Astrocyte of the hippocampus (primary cell): ENCODE measurements at regions not wholly inside any gene's neighbourhood (a gene's known extent, or its start where the extent isn't known, plus 50 kb on each side); places are given as distances from the start of the nearest gene placed in this dataset.
"Not testable (repeated sequence)": the region's sequence is repeated elsewhere in the genome, so short reads cannot be mapped to it uniquely, and the experiment has no call there.

ENCODE experiments used
- DNase-seq: peaks from one replicate; pipeline ENCODE4 v3.0.0; 2011; ENCODE audit warnings: low read depth, low spot score

DNA sequence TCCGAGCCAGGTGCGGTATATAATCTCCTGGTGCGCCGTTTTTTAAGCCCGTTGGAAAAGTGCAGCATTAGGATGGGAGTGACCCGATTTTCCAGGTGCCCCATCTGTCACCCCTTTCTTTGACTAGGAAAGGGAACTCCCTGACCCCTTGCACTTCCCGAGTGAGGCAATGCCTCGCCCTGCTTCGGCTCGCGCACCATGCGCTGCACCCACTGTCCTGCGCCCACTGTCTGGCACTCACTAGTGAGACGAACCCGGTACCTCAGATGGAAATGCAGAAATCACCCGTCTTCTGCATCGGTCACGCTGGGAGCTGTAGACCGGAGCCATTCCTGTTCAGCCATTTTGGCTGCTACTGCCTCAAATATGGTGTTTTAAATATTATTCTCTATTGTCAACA is 198.0 kb downstream of the MEIS1 start:
- not testable (repeated sequence) for DNase-seq

DNA sequence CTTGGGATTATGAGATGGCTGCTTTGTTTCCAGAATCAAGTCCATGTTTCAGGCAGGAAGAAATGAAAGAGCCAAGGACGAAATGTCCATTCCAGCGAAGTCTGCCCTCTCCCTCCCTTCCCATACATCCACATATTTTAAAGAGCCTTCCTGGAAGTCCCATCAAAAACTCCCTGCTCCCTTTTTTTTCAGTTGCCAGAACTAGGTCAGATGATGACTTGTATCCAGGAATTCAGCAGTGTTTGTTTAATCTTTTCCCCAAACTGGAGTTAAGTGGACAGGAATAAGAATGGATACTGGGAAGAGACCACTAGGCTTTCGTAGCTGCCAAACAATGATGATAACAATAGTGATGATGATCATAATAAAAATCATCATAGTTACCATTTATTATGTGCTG is 198.7 kb downstream of the MEIS1 start:
- DNase-seq: no peak

DNA sequence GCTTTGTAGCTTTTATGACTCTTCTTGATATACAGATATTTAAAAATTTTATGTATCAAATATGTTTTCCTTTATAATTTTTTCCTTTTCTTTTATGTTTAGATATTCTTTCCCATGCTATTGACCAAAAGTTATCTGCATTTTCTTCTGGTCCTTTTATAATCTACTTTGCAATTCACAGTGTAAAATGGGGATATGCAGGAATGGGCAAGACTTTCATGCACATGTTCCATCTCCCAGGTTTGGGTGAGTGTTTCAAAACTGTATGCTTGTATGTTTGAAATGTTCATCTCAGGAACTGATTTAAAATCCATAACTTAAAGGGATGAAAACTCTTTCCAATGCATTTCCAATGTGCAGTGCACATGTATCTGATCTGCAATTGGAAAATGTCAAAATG is 199.9 kb downstream of the MEIS1 start:
- no peak for DNase-seq

DNA sequence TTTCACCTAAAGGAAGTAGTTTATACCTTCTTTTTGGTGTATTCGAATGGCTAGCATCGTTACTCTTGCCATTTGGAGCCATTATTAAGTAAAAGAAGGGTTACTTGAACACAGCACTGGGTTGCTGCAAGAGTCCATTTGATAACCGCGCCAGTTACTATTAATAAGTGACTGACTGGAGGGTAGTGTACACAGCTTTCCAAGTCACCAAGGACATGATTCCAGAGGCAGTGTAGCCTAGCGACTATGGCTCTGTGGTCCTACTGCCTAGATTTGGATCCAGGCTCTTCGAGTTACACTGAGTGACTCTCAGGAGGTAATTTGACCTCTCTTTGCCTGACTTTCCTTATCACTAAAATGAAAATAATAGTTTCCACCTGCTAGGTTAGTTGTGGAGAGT is 206.8 kb downstream of the MEIS1 start:
- DNase-seq: no peak

DNA sequence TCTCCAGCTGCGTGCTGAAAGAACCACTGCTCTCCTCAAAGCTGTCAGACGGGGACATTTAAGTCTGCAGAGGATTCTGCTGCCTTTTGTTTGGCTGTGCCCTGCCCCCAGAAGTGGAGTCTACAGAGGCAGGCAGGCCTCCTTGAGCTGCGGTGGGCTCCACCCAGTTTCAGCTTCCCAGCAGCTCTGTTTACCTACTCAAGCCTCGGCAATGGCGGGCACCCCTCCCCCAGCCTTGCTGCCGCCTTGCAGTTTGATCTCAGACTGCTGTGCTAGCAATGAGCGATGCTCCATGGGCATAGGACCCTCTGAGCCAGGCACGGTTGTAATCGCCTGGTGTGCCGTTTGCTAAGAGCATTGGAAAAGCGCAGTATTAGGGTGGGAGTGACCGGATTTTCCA is 213.2 kb downstream of the MEIS1 start:
- DNase-seq: not testable (repeated sequence)

DNA sequence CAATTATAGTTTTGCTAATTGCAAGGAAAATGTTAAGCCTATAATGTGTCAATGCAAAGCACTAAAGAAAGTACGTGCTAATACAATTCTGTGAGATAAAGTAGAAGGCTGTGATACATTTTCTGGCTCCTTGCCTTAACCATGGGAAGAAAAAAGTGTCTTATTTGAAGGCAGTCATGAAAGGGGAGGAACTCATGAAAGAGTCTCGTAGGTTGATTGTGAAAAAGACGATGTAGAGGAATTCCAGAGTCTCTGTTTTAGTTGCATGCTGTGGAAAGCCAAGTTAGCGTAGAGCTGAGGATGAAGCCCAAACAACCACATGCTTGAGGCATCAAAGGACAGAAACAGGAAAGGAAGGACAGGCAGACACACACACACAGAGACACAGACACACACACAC is 214.1 kb downstream of the MEIS1 start:
- DNase-seq: no peak

DNA sequence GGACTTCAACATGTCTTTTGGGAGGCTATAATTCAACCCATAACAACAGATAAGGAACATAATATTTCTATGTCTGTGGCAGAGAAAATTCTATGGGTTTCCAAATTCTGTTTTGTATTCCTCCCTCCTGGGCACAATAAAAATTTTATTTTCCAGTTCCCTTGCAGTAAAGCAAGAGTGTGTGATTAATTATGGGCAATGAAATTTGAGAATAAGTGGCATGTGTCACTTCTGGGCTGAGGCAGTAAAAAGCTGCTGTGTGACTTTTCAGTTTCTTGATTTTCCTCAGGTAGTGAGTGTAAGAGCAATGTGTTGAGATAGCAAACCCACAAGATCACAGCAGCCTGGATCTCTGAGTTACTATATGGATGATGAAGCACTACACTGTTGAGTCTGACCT is 216.4 kb downstream of the MEIS1 start:
- DNase-seq: no peak

DNA sequence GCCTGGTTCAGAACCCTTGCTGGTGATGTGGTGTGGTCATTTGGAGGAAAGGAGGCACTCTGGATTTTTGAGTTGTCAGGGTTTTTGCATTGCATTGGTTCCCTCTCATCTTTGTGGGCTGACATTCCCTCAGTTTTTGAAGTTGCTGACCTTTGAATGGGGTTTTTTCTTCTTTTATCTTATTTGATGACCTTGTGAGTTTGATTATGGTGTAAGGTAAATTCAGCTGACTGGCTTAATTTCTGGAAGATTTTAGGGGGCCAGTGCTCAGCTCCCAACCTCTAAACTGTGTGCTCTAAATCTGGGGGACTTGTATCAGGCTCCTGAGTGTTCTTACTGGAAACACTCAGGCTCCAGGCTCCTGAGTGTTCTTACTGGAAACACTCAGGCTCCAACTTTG is 225.9 kb downstream of the MEIS1 start:
- DNase-seq: no peak

DNA sequence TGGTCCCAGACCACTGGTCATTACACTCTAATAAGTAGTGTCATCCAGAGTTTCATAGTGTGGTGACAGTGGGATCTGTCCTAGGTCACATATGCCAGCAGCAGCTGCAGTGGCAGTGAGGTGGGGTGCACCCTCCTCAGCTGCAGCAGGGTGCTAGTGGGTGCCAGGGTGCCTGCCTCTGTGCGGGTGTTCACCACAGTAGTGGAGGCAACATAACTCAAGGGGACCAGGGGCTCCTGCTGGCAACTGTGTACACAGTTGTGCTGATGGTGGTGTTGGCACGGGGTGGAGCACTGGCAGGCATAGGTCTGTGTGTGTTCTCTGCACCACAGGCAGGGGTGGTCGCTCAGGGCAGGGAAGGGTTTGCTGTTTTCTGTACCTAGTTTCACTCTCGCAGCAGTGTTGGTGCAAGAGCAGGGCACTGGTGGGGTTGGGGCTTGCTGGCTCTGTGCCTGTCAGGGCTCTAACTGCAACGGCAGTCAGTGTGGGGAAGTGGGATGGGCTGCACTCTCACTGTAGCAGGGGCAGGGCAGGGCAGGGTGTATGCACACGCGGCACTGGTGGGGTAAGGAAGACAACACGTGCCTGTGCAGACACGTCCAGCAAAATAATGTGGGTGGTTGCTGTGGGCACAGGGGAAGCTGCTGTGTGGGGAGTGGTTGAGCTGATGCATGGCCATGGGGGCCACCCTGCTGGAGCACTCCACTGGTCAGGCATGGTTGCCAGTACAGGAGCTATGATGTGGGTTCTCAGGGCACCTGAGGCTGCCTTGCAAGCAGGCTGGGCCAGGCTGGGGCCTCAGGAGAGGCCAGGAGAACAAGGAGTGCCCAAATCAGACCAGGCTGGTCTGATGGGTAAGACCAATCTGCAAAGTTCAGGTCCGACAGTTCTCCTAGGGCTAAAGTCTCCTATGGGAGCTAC is 226.6 kb downstream of the MEIS1 start:
- DNase-seq: no peak

DNA sequence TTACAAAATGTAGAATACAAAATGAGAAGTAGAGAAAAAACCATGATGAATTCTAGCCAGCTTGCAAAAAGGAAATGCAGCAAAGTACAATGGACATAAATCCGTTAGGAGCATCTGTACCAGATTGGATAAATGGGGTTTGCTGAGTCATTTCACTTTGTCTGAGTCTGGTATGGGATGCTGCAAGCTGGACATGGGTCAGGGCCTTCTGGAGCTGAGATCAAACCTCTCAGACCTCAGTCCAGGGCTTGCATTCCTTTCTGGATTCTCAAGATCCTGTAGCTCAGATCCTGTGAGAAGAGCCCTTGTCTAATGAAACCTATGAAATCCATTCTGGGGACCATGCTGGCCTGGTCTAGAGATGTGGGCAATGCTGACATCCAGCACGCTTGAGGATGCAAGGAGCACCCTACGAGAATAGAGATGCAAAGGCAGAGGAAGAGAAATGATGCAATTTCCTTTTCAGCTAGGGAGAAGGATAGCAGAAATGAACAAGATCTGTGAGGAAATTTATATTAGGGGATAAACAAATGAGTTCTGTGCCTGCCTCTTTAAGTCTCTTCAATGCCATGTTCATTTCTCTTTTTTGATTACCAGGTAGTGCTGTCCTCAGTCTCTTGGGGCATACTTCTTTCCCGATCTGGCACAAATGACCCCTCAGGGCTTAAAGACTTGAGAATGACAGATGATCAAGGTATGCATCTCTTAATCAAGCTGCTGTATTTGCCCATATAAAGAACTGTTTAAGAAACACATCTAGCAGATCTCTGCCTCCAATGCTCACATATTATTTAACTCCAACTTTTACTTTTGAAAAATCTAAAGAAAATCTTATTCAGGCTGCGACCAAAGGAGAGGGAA is 230.4 kb downstream of the MEIS1 start:
- DNase-seq: no peak

DNA sequence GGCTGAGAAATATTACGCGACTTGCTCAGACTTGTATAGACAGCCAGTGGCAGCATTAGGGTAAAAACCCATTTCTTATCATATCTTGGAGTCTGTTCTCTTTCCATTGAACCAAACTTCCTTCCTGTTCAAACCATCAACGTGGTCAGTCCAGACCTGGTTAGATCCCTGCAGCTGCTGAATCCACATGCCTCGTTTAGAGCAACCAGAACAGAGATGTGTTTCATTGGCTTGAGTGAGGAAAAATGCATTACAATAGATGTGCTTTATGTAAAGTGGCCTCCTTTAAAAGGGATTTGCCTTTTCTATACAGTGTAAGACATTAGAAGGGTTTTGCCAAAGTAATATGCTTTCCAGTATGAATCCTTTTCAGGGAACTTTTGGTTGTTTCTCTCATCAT is 232.4 kb downstream of the MEIS1 start:
- no peak for DNase-seq

DNA sequence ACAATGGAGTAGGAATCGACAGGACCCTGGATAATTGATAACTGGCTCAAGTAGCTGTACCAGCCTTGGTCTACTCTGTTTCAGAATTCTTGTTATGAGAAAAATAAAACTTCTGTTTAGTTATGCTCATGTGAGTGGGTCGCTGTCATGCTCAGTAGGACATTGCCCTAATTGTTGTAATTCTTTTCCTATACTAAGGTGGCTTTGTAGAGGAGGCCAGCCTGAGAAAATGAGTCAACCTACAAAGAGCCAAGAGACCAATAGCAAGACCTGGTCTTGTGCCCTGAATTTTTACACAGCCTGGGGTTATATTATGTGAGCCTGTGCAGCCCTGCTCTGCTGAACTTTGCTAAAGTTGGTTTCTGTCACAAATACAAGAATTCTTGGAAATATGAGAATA is 238.4 kb downstream of the MEIS1 start:
- no peak for DNase-seq

DNA sequence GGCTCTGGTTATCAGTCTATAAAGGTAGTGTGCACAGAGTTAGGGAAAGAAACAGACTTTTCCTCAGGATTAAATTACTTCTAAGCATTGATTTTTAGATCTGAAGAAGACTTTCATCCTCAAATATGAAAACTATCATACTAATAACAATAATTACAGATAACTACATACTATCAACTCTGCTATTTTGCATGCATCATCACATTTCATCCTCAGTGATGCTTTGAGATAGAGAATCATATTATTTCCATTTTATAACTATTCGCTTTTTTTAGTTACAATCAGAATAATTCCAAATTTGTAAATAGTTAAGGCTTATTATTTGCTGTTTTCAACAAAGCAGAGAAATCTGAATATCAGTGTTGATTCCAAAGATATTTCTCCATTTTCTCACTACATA is 239.2 kb downstream of the MEIS1 start:
- DNase-seq: no peak

DNA sequence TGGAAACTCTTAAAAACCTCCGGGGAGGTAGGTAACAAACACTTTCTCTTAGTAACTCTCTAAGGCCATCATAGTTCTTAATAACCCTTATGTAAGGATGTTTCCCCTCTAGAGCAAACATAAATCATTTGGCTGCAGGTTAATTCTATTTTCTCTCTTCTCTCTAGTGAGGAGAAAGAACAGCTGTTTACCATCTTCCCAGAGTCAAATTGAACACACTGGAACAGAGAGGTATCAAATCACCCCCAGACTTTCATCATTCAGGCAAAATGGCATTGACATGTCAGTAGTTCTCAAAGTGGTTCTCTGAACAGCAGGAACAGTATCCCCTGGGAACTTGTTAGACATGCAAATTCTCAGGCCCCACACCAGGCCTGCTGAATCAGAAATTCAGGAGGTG is 240.7 kb downstream of the MEIS1 start:
- no peak for DNase-seq

DNA sequence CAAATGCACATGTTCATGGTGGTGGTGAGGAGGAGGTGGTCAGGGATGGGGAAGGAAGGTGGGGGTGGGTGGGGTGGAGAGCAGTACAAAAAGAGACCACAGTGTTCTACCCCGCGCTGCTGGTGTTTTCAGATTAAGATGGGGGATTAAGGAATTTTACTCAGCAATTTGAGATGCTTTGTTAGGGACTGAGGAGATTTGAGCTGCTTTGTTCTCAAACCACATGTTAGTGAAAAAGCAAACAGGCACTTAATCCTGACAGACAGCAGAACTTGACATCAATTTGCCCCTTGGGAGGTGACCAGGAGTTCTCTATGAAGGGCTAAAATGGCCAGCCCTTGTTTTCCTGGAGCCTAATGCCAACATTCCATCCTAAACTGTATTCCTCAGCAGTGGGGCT is 244.5 kb downstream of the MEIS1 start:
- DNase-seq: no peak

DNA sequence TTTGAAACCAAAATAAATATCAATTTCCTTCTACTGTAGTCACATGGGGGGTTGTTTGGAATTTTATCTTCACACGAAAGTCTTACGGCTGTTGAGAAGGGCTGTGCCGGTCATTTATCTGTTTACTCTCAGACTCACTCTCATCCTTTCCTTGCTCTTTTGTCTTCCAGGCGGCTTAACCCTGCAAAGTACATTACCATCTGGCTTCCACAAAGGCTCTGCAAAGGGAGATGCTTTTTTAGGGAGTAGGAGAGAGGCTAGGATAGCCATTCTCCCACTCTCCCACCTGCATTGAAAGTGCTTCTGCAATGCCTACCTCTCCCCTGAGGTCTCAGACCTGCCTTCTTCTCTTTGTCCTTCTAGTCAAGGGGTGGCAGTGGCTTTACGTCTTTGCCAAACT is 247.6 kb downstream of the MEIS1 start:
- DNase-seq: no peak

DNA sequence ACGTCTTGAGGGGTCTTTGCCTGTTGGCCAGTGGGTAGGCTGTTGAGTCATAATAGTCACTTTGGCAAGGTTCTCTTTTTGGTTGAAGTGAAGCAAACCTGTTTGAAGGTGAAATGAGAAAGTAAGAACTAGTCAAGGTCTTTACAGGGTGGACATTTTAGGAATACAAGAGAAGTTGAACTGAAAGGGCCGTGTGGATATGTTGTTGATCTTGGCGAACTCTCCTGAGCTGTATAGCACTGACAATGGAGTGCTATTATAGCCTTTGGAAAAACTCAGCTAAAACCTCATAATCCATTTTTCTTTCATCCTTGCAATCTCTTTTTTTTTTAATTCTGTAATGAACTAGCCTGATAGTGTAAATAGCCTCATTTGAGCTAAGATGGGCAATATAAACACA is 248.1 kb downstream of the MEIS1 start:
- no peak for DNase-seq

DNA sequence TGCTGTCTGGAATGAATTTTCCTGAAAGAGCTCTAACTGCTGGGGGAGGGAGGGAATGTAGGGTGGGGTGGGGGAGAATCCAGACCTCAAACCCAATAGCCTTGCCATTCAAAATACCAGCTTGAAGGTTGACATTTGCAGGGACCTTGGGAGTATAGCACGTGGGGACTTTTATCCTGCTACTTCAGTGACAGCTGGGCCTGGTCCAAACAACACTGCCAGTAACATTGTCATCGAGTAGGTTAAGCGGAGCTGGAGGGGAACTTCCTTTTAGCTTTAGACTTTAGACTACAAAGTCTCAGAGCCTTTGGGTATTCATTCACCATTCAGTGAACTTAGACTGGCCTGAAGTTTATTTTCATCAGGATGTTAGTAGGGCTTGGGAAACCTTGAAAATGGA is 248.7 kb downstream of the MEIS1 start:
- no peak for DNase-seq

DNA sequence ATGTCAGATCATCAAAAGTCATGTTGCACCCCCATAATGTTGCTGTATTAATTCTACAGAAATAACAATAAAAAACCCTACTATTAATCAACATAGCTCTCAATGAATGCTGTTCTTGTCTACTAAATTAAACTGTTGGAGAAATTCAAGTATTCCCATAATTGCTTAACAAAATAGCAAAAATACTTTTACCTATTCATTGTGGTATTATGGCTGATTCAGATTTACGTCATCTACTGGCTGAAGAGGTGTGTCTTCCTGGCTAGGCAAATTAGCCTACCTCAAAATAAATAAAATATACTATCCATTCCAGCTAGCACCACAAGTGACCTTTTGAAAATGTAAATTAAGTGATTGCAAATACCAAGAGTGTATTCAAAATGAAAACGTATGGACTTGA is 249.4 kb downstream of the MEIS1 start:
- no peak for DNase-seq

DNA sequence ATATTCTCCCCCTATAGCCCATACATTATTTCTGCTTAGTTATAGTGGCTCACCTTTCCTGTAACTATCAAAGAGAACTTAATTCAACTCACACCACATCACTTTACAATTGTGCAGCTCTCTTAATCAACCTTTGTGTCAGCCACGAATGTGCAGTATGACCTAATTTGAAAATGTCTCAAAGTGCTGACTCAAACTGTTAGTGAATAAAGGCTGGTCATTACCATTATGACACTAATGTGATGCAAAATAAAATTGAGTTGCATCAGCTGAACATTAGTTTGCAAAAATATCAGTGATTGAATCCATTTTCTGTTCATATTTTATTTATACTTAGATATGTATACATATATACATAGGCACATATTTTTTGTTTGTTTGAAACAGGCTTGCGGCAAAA is 251.8 kb downstream of the MEIS1 start:
- DNase-seq: no peak

DNA sequence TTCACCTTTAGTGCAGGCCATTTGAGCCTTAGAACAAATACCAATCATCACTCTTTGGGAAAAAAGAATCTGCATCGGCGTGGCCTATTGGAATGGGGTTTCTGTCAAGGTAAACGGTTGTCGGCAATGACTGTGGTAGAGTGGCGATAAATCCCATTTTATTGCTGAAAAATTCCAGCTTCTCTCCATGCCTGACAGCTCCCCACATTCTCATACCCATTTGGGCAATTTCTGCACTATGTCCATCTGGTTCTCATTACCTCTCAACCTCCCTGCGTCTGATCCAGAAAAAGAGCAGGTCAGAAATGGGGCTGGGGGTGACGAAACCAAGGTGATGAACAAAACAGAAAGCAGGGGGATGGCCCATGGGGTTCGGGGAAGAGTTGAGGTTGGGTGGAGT is 254.0 kb downstream of the MEIS1 start:
- DNase-seq: no peak

DNA sequence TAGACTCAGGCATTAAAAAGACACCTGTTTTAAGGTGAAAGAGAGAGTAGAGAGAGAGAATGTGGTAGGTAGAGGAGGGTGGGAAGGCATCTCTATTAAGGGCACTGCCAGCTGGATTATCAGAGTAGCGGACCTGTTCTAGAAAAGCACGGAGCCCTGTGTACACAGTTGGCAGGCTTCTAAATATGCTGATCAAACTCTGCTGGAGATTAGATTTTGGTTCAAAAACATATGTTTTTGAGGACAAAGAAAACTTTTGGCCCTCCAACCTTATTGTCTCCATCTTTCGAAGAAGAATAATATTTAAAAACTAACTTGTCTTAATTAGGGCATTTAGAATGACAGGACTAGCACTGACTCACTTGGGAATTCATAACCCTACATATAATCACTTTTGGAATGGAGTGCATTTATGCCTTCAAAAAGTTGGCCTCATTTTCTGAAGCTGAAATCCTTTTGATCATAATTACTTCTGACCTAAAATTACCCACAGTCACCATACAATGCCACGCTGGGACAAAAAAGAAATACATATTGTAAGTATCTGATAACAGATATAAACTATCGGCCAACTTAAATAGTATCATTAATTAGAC is 254.6 kb downstream of the MEIS1 start:
- DNase-seq: no peak
